ENCODE measurements at regions not wholly inside any gene's neighbourhood (a gene's known extent, or its start where the extent isn't known, plus 50 kb on each side); places are given as distances from the start of the nearest gene placed in this dataset.

GRCh38 chr10:107930037-107930436 lies 765.5 kb upstream of the SORCS1 start:
- DNase-seq (ENCODE audit: low spot score in 2 of 2), result no peak
- ATAC-seq (replicated peaks; ENCODE audit: extremely low read depth, poor library complexity, severe bottlenecking), result no peak
- Mint-ChIP-seq H3K27ac (ENCODE audit: low read depth) (no peak overlapping the region), H3K27me3 (no peaks in the 10 kb centered on the region), H3K36me3 (ENCODE audit: insufficient read depth) (no peaks in the 10 kb centered on the region), H3K9me3 (peaks cover 6% of the 10 kb centered on the region), H3K4me1 (no peaks in the 10 kb centered on the region), H3K4me3 (no peak overlapping the region)

GRCh38 chr10:107924458-107924857 lies 760.0 kb upstream of the SORCS1 start:
- no peaks in the 10 kb centered on the region for H3K36me3 Mint-ChIP-seq (ENCODE audit: insufficient read depth)
- H3K4me1 Mint-ChIP-seq, result no peaks in the 10 kb centered on the region
- no peak overlapping the region for H3K4me3 Mint-ChIP-seq
- DNase-seq (ENCODE audit: low spot score in 2 of 2) (no peak), ATAC-seq (replicated peaks; ENCODE audit: extremely low read depth, poor library complexity, severe bottlenecking) (no peak)
- H3K9me3 Mint-ChIP-seq, result peaks cover 16% of the 10 kb centered on the region
- no peak overlapping the region for H3K27ac Mint-ChIP-seq (ENCODE audit: low read depth)
- no peaks in the 10 kb centered on the region for H3K27me3 Mint-ChIP-seq

- no peak overlapping the region for H3K4me3 Mint-ChIP-seq
- H3K27me3 Mint-ChIP-seq, result no peaks in the 10 kb centered on the region
- DNase-seq (ENCODE audit: low spot score in 2 of 2), result no peak
- no peaks in the 10 kb centered on the region for H3K4me1 Mint-ChIP-seq
- H3K27ac Mint-ChIP-seq (ENCODE audit: low read depth), result no peak overlapping the region
- H3K36me3 Mint-ChIP-seq (ENCODE audit: insufficient read depth), result no peaks in the 10 kb centered on the region
- H3K9me3 Mint-ChIP-seq, result peaks cover 14% of the 10 kb centered on the region
- no peak for ATAC-seq (replicated peaks; ENCODE audit: extremely low read depth, poor library complexity, severe bottlenecking)
Measured at GRCh38 chr10:107919626-107920235, 755.2 kb upstream of the SORCS1 start.

GRCh38 chr10:107918171-107918570 lies 753.7 kb upstream of the SORCS1 start:
- ATAC-seq (replicated peaks; ENCODE audit: extremely low read depth, poor library complexity, severe bottlenecking) (no peak), DNase-seq (ENCODE audit: low spot score in 2 of 2) (no peak)
- Mint-ChIP-seq H3K36me3 (ENCODE audit: insufficient read depth) (no peaks in the 10 kb centered on the region), H3K4me1 (no peaks in the 10 kb centered on the region), H3K9me3 (peaks cover 24% of the 10 kb centered on the region), H3K27ac (ENCODE audit: low read depth) (no peak overlapping the region), H3K4me3 (no peak overlapping the region), H3K27me3 (no peaks in the 10 kb centered on the region)

- DNase-seq (ENCODE audit: low spot score in 2 of 2), result no peak
- no peaks in the 10 kb centered on the region for H3K36me3 Mint-ChIP-seq (ENCODE audit: insufficient read depth)
- H3K27ac Mint-ChIP-seq (ENCODE audit: low read depth), result no peak overlapping the region
- H3K4me1 Mint-ChIP-seq, result no peaks in the 10 kb centered on the region
- ATAC-seq (replicated peaks; ENCODE audit: extremely low read depth, poor library complexity, severe bottlenecking), result no peak
- peaks cover 15% of the 10 kb centered on the region for H3K9me3 Mint-ChIP-seq
- H3K27me3 Mint-ChIP-seq, result no peaks in the 10 kb centered on the region
- H3K4me3 Mint-ChIP-seq, result no peak overlapping the region
Measured at GRCh38 chr10:107915215-107915610, 750.7 kb upstream of the SORCS1 start.

GRCh38 chr10:107914450-107915214 lies 750.1 kb upstream of the SORCS1 start:
- Mint-ChIP-seq H3K27ac (ENCODE audit: low read depth) (no peak overlapping the region), H3K4me3 (no peak overlapping the region), H3K4me1 (no peaks in the 10 kb centered on the region), H3K9me3 (peaks cover 15% of the 10 kb centered on the region), H3K27me3 (no peaks in the 10 kb centered on the region), H3K36me3 (ENCODE audit: insufficient read depth) (no peaks in the 10 kb centered on the region)
- ATAC-seq (replicated peaks; ENCODE audit: extremely low read depth, poor library complexity, severe bottlenecking) (no peak), DNase-seq (ENCODE audit: low spot score in 2 of 2) (no peak)

GRCh38 chr10:107913317-107914294 lies 749.1 kb upstream of the SORCS1 start:
- Mint-ChIP-seq H3K9me3 (peaks cover 18% of the 10 kb centered on the region), H3K4me3 (no peak overlapping the region), H3K27ac (ENCODE audit: low read depth) (no peak overlapping the region), H3K36me3 (ENCODE audit: insufficient read depth) (no peaks in the 10 kb centered on the region), H3K4me1 (no peaks in the 10 kb centered on the region), H3K27me3 (no peaks in the 10 kb centered on the region)
- ATAC-seq (replicated peaks; ENCODE audit: extremely low read depth, poor library complexity, severe bottlenecking) (no peak), DNase-seq (ENCODE audit: low spot score in 2 of 2) (no peak)

GRCh38 chr10:107901076-107901475 lies 736.6 kb upstream of the SORCS1 start:
- H3K4me3 Mint-ChIP-seq, result no peak overlapping the region
- no peak for ATAC-seq (replicated peaks; ENCODE audit: extremely low read depth, poor library complexity, severe bottlenecking)
- no peak for DNase-seq (ENCODE audit: low spot score in 2 of 2)
- no peak overlapping the region for H3K27ac Mint-ChIP-seq (ENCODE audit: low read depth)
- H3K27me3 Mint-ChIP-seq, result no peaks in the 10 kb centered on the region
- H3K36me3 Mint-ChIP-seq (ENCODE audit: insufficient read depth), result no peaks in the 10 kb centered on the region
- peaks cover 12% of the 10 kb centered on the region for H3K9me3 Mint-ChIP-seq
- no peaks in the 10 kb centered on the region for H3K4me1 Mint-ChIP-seq

GRCh38 chr10:107900131-107900530 lies 735.6 kb upstream of the SORCS1 start:
- no peak for ATAC-seq (replicated peaks; ENCODE audit: extremely low read depth, poor library complexity, severe bottlenecking)
- no peaks in the 10 kb centered on the region for H3K36me3 Mint-ChIP-seq (ENCODE audit: insufficient read depth)
- DNase-seq (ENCODE audit: low spot score in 2 of 2), result no peak
- H3K9me3 Mint-ChIP-seq, result peaks cover 12% of the 10 kb centered on the region
- no peak overlapping the region for H3K4me3 Mint-ChIP-seq
- no peaks in the 10 kb centered on the region for H3K27me3 Mint-ChIP-seq
- H3K4me1 Mint-ChIP-seq, result no peaks in the 10 kb centered on the region
- no peak overlapping the region for H3K27ac Mint-ChIP-seq (ENCODE audit: low read depth)

- no peak for ATAC-seq (replicated peaks; ENCODE audit: extremely low read depth, poor library complexity, severe bottlenecking)
- no peaks in the 10 kb centered on the region for H3K27me3 Mint-ChIP-seq
- peaks cover 12% of the 10 kb centered on the region for H3K9me3 Mint-ChIP-seq
- no peak for DNase-seq (ENCODE audit: low spot score in 2 of 2)
- H3K36me3 Mint-ChIP-seq (ENCODE audit: insufficient read depth), result no peaks in the 10 kb centered on the region
- H3K4me1 Mint-ChIP-seq, result no peaks in the 10 kb centered on the region
- no peak overlapping the region for H3K27ac Mint-ChIP-seq (ENCODE audit: low read depth)
- H3K4me3 Mint-ChIP-seq, result no peak overlapping the region
Measured at GRCh38 chr10:107899502-107900062, 735.1 kb upstream of the SORCS1 start.

- Mint-ChIP-seq H3K4me1 (no peaks in the 10 kb centered on the region), H3K27me3 (no peaks in the 10 kb centered on the region), H3K4me3 (no peak overlapping the region), H3K36me3 (ENCODE audit: insufficient read depth) (no peaks in the 10 kb centered on the region), H3K9me3 (peaks cover 12% of the 10 kb centered on the region), H3K27ac (ENCODE audit: low read depth) (no peak overlapping the region)
- ATAC-seq (replicated peaks; ENCODE audit: extremely low read depth, poor library complexity, severe bottlenecking) (no peak), DNase-seq (ENCODE audit: low spot score in 2 of 2) (no peak)
Measured at GRCh38 chr10:107899075-107899474, 734.6 kb upstream of the SORCS1 start.

GRCh38 chr10:107898392-107898791 lies 733.9 kb upstream of the SORCS1 start:
- peaks cover 15% of the 10 kb centered on the region for H3K9me3 Mint-ChIP-seq
- ATAC-seq (replicated peaks; ENCODE audit: extremely low read depth, poor library complexity, severe bottlenecking) (no peak), DNase-seq (ENCODE audit: low spot score in 2 of 2) (no peak)
- no peaks in the 10 kb centered on the region for H3K36me3 Mint-ChIP-seq (ENCODE audit: insufficient read depth)
- no peaks in the 10 kb centered on the region for H3K4me1 Mint-ChIP-seq
- H3K27me3 Mint-ChIP-seq, result no peaks in the 10 kb centered on the region
- H3K27ac Mint-ChIP-seq (ENCODE audit: low read depth), result no peak overlapping the region
- H3K4me3 Mint-ChIP-seq, result no peak overlapping the region

Measured in central memory CD8-positive, alpha-beta T cell (primary cell).